Stimulated activated CD4-positive, alpha-beta T cell treated with anti-CD3 and anti-CD28 coated beads, Interleukin-15, amount 100 ng/mL, for 48 hours (primary cell): ENCODE measurements at regions not wholly inside any gene's neighbourhood (a gene's known extent, or its start where the extent isn't known, plus 50 kb on each side); places are given as distances from the start of the nearest gene placed in this dataset.

Experiments used
- DNase-seq, 2 donors: peaks; one replicate each; pipeline ENCODE4 v3.0.0-alpha.2; 2020; ENCODE audit warnings: low read depth in 2 of 2

GRCh38 chr17:71959154-71959553 lies 161.7 kb upstream of the SOX9 start:
- DNase-seq = no peak

GRCh38 chr17:71963351-71963750 lies 157.5 kb upstream of the SOX9 start:
- DNase-seq = no peak

GRCh38 chr17:71963791-71964190 lies 157.0 kb upstream of the SOX9 start:
- DNase-seq = no peak

- no peak for DNase-seq
These were observed 156.3 kb upstream of the SOX9 start for GRCh38 chr17:71964559-71964958.

GRCh38 chr17:71966055-71966454 lies 154.8 kb upstream of the SOX9 start:
- DNase-seq = no peak

- no peak for DNase-seq
These were observed 154.1 kb upstream of the SOX9 start for GRCh38 chr17:71966459-71967313.

- no peak for DNase-seq
These were observed 151.3 kb upstream of the SOX9 start for GRCh38 chr17:71969500-71969899.

- no peak for DNase-seq
These were observed 150.5 kb upstream of the SOX9 start for GRCh38 chr17:71970312-71970711.

- DNase-seq = no peak
These were observed 146.8 kb upstream of the SOX9 start for GRCh38 chr17:71974051-71974450.

- DNase-seq = no peak
These were observed 145.5 kb upstream of the SOX9 start for GRCh38 chr17:71975331-71975801.

GRCh38 chr17:71976011-71976649 lies 144.7 kb upstream of the SOX9 start:
- DNase-seq = no peak

GRCh38 chr17:71978435-71978834 lies 142.4 kb upstream of the SOX9 start:
- no peak for DNase-seq

GRCh38 chr17:71980171-71980570 lies 140.6 kb upstream of the SOX9 start:
- no peak for DNase-seq

- peak; percentile 0 to 5 for DNase-seq
These were observed 137.0 kb upstream of the SOX9 start for GRCh38 chr17:71983828-71984227.

- DNase-seq = no peak
These were observed 135.4 kb upstream of the SOX9 start for GRCh38 chr17:71985111-71986039.

- no peak for DNase-seq
These were observed 133.9 kb upstream of the SOX9 start for GRCh38 chr17:71986886-71987285.

GRCh38 chr17:71987634-71988033 lies 133.2 kb upstream of the SOX9 start:
- no peak for DNase-seq

GRCh38 chr17:71989117-71989516 lies 131.7 kb upstream of the SOX9 start:
- no peak for DNase-seq

GRCh38 chr17:71993363-71993762 lies 127.5 kb upstream of the SOX9 start:
- DNase-seq = no peak

- DNase-seq = no peak
These were observed 125.2 kb upstream of the SOX9 start for GRCh38 chr17:71995590-71995989.

- no peak for DNase-seq
These were observed 116.8 kb upstream of the SOX9 start for GRCh38 chr17:72004011-72004427.
